GM20431 (cell line): ENCODE measurements at regions not wholly inside any gene's neighbourhood (a gene's known extent, or its start where the extent isn't known, plus 50 kb on each side); places are given as distances from the start of the nearest gene placed in this dataset.
"Not testable (repeated sequence)": the region's sequence is repeated elsewhere in the genome, so short reads cannot be mapped to it uniquely, and the experiment has no call there.

Experiments used
- in situ Hi-C: fragments of 300-500 bp; cut with MseI, MboI; formaldehyde crosslinking; loops from one replicate; pipeline ENCODE4 v1.15.0; 2020; ENCODE audit warnings: low sequenced_read_pairs; ENCODE audit not compliant: unreplicated experiment

GRCh38 chr10:6990891-6991290 is 410.8 kb upstream of the PRKCQ start:
- in situ Hi-C loops: no loop called here

DNA sequence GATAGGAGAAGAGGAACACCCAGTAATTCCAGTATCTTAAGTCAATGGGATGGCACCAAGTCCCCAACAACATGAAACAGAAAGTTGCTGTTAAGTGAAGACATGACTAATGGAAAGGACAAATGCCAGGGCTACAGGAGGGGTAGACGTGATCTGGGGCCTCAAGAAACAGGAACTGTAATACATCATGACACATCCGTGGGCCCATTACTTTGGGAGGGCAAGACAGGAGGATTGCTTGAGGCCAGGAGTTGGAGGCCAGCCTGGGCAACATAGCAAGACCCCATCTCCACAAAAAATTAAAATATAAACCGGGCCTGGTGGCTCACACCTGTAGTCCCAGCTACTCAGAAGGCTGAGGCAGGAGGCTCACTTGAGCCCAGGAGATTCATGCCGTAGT is 408.6 kb upstream of the PRKCQ start:
- in situ Hi-C loops: no loop called here

GRCh38 chr10:6987536-6987945 is 407.5 kb upstream of the PRKCQ start:
- in situ Hi-C loops: no loop called here

GRCh38 chr10:6986927-6987326 is 406.9 kb upstream of the PRKCQ start:
- in situ Hi-C loops: no loop called here

- in situ Hi-C loops: no loop called here
Measured at GRCh38 chr10:6985644-6986043, 405.6 kb upstream of the PRKCQ start.

GRCh38 chr10:6984971-6985370 is 404.9 kb upstream of the PRKCQ start:
- in situ Hi-C loops: no loop called here

DNA sequence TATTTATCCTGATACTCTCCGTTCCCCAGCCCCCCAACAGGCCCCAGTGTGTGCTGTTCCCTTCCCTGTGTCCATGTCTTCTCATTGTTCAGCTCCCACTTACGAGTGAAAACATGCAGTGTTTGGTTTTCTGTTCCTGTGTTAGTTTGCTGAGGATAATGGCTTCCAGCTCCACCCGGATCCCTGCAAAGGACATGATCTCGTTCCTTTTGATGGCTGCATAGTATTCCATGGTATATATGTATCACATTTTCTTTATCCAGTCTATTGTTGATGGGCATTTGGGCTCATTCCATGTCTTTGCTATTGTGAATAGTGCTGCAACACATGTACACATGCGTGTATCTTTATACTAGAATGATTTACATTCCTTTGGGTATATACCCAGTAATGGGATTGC is 403.9 kb upstream of the PRKCQ start:
- in situ Hi-C loops: not testable (repeated sequence)

DNA sequence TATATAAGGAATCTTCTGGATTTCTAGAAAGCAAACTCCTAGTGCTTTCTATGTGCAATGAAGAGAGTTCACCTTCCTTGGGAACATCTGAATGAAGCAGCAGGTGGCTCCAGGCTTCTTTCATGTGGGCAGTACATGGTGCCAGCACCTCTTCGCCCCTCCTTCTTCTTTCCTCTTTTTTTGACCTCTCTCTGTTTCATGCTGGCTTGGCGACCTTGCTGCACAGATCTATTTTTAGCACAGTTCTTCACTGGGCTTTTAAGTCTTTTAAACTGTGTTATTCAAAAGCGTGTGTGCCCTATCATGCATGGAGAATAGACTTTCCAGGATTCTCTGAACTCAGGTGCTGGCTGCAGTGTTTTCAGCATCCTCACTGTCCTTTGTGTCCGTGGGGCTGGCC is 400.3 kb upstream of the PRKCQ start:
- in situ Hi-C loops: no loop called here

DNA sequence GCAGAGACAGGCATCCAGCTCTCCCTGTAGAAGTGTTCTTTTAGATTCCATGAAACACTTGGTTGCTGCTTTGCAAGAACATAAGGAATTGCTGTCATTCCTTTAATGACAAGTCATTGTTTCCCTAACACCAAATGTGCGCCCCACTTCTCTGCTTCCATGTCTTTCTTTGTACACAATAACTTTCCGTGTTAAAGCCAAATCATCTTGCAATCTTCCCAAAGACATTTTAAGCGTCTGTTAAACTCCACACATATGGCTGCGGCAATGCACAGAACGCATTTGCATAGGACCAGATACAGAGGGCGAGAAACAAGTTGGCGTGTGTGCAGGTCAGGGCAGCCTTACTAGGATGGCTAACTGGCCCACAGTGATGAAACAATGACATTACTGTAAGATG is 399.3 kb upstream of the PRKCQ start:
- in situ Hi-C loops: no loop called here

- in situ Hi-C loops: no loop called here
Measured at GRCh38 chr10:6978187-6978627, 398.1 kb upstream of the PRKCQ start.

- in situ Hi-C loops: no loop called here
Measured at GRCh38 chr10:6977398-6978186, 397.5 kb upstream of the PRKCQ start.

DNA sequence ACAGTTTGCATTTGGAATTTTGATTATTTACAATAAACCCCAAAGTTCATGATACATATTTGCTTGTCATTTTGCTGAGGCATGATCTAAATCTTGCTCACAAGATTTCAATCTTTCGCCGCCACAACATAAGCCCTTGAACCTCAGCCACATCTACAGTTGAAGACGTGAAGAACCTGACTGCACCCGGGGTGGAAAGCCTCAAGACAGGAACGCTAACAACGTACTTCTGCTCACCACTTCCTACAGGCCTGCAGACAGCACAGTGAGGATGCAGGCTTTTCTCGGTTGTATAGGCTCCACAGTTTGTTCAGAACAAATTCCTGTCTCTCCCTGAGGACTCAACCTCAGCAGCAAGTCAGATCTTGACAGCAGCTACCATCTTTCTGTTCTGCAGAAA is 393.8 kb upstream of the PRKCQ start:
- in situ Hi-C loops: no loop called here

DNA sequence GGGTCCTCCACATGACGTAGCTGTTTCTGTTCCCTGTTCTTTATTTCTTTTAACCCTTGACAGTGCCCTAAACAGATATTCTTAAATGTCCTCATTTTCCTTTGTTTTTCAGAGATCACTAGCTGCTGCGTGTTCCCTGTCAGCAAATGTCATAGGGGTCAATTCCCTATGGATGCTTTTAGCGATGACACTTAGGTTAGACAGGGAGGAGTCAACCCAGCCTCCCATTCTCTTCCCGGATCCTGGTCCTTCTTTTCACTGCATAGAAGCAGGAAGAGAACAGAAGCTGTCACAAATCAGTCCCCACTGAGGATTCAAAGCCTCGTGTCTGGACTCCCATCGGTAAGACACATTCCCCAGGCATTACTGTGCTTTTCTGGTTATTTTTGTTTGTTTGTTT is 392.1 kb upstream of the PRKCQ start:
- in situ Hi-C loops: no loop called here

DNA sequence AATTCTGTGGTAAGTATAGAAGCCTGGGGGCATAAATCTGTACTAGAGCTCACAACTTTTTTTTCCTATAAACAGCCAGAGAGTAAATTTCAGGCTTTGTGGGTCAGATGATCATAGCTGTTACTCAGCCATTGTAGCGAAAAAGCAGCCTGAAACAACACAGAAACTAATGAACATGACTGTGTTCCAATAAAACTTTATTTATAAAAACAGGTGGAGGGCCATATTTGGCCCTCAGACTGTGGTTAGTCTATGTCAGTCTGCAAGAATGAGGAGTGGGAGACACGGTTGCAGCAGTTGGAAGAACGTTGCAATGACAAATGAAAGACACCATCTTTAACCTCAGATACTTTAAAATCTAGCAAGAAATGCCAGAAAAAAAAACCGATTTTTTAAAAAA is 389.6 kb upstream of the PRKCQ start:
- in situ Hi-C loops: no loop called here

DNA sequence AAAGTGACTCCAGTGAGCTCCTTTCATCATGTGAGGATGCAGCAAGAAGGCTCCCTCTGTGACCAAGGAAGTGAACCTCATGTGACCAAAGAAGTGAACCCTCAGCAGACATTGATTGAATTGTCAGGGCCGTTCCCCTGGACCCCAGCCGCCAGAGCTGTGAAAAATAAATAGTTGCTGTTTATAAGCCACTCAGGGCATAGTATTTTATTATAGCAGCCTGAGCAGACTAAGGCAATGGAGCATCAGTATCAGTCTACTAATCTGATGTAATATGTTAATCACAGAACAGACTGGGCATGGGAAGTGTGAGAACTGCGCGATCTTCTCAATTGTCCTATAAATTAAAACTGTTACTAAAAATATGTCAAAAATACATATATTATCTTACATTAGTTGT is 384.5 kb upstream of the PRKCQ start:
- in situ Hi-C loops: no loop called here

DNA sequence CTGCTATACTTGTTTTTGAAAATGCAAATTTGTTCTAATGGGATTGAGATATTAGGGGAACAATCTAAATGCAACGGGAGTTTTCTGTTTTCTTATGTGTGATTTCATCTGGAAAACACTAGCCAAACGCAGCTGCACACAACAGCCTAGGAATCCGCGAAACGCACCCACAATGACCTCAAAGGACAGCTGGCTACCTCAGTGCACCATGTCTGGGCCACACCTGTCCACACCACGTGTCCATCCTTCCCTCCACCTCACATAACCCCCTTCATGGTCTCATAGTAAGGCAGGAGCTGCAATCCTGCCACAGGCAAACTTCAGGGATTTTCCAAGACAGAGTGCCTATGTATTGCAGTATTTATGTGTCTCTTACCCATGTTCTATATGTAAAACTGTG is 382.5 kb upstream of the PRKCQ start:
- in situ Hi-C loops: no loop called here

DNA sequence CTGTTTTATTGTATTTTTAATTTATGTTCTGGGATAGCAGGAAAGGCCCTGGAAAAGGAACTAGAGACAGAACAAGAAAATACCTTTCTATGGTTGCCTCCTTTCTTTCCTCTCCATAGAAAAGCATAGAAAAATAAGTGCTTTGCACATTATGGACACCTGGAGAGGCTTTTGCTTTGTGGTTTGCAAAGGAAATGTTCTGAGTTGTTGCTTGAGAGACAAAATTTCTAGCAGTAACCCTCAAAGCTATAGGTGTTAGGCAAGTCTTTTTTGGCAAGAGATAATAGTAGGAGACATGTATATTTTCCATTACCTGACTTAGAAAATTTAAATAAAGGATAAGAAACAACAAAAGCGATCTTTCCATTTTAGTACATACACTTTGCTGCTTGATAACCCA is 378.6 kb upstream of the PRKCQ start:
- in situ Hi-C loops: no loop called here

GRCh38 chr10:6958254-6958653 is 378.2 kb upstream of the PRKCQ start:
- in situ Hi-C loops: no loop called here

DNA sequence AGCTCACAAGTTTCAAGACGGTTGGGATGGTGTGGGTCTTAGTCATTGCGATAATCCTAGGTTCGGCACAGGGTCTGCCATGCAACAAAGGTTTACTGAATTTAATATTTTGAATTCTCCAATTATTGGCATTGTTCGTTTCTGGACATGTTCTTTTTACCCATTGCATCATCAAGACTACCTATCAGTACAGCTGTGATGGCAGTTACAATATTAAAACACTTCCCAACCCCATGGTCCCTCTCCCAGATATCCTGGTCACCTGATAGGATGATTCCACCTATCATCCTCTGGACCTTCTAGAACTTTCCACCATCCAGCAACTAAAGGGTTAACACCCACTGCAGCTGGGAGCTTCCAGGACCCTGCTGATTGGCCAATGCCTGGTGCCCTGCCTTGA is 377.8 kb upstream of the PRKCQ start:
- in situ Hi-C loops: no loop called here

GRCh38 chr10:6956562-6956961 is 376.5 kb upstream of the PRKCQ start:
- in situ Hi-C loops: no loop called here

GRCh38 chr10:6953271-6953801 is 373.3 kb upstream of the PRKCQ start:
- in situ Hi-C loops: no loop called here

DNA sequence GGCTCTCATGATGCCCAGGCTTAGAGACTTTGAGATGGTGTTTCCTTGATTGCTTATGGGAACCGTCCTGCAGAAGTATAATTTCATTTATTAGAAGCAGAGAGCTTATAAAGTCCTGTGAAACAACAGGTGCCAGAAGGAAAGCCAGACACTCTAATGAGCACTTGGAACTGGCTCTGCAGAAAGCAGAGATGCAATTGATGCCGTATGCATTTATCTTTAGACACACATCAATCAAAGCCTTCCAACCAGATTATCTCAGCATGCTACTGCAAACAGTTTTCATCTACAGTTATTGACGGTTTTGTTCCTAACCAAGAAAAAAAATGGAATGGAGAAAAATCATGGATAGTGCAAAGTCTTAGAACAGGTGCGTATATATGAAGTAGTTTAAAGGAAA is 371.7 kb upstream of the PRKCQ start:
- in situ Hi-C loops: no loop called here
